ENCODE measurements at regions not wholly inside any gene's neighbourhood (a gene's known extent, or its start where the extent isn't known, plus 50 kb on each side); places are given as distances from the start of the nearest gene placed in this dataset.

- WGBS, result 51% methylated on average over 3 of the region's 3 CpGs
- DNase-seq (ENCODE audit: low spot score), result no peak
- Histone ChIP-seq H3K4me1 (ENCODE audit: control insufficient read depth in 4 of 4, insufficient read depth in 4 of 4, low read length in 3 of 4) (no peaks in the 10 kb centered on the region), H3K9me3 (ENCODE audit: control insufficient read depth in 4 of 4, low read length in 3 of 4) (no peaks in the 10 kb centered on the region), H3K27me3 (ENCODE audit: control insufficient read depth in 4 of 4, insufficient read depth in 4 of 4, low read length in 3 of 4) (no peaks in the 10 kb centered on the region), H3K4me3 (ENCODE audit: low read depth in 1 of 3, low read length in 3 of 3) (no peak overlapping the region), H3K36me3 (ENCODE audit: control insufficient read depth in 4 of 4, insufficient read depth in 3 of 4, low read depth in 1 of 4, low read length in 3 of 4) (no peaks in the 10 kb centered on the region), H3K9ac (ENCODE audit: low read depth in 1 of 2, low read length in 2 of 2) (no peak overlapping the region), H3K27ac (ENCODE audit: low read depth in 1 of 2, low read length in 2 of 2) (no peak overlapping the region)
- TF ChIP-seq JUND (IDR thresholded peaks at IDR 0.05), result no peak
- TF ChIP-seq FOXA1 (IDR thresholded peaks at IDR 0.05), result no peak
- TF ChIP-seq FOXA2 (IDR thresholded peaks at IDR 0.05), result no peak
- no peak for TF ChIP-seq MAX (IDR thresholded peaks at IDR 0.05)
- TF ChIP-seq, protein P1, sequence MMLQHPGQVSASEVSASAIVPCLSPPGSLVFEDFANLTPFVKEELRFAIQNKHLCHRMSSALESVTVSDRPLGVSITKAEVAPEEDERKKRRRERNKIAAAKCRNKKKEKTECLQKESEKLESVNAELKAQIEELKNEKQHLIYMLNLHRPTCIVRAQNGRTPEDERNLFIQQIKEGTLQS (IDR thresholded peaks at IDR 0.05), result no peak
- TF ChIP-seq, protein P2, sequence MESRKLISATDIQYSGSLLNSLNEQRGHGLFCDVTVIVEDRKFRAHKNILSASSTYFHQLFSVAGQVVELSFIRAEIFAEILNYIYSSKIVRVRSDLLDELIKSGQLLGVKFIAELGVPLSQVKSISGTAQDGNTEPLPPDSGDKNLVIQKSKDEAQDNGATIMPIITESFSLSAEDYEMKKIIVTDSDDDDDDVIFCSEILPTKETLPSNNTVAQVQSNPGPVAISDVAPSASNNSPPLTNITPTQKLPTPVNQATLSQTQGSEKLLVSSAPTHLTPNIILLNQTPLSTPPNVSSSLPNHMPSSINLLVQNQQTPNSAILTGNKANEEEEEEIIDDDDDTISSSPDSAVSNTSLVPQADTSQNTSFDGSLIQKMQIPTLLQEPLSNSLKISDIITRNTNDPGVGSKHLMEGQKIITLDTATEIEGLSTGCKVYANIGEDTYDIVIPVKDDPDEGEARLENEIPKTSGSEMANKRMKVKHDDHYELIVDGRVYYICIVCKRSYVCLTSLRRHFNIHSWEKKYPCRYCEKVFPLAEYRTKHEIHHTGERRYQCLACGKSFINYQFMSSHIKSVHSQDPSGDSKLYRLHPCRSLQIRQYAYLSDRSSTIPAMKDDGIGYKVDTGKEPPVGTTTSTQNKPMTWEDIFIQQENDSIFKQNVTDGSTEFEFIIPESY (IDR thresholded peaks at IDR 0.05), result no peak
- no peak for TF ChIP-seq HNF4A (conservative IDR thresholded peaks at IDR 0.05)
These were observed 545.0 kb upstream of the FBXO33 start for GRCh38 chr14:39977198-39977597.

DNA sequence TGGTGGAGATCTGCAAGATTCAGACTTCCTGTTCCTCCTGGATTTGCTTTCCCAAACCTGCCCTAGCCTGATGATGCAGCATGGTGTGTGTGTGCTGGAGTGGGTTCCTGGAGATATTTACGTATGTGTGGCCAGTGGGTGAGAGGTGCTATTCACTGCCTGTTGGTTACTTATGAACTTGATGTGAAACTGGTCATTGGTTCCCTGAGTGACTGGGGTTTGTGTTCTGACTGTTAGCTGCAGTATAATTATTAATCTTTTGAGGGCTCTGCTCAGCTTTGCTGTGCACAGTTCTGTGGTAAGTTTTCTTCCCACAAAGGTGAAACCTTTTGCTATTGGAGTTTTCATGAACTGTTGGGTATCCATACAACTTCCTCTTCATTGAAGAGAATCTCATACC lies 541.8 kb upstream of the FBXO33 start:
- no peak overlapping the region for H3K27ac ChIP-seq (ENCODE audit: low read depth in 1 of 2, low read length in 2 of 2)
- no peak overlapping the region for H3K9ac ChIP-seq (ENCODE audit: low read depth in 1 of 2, low read length in 2 of 2)
- H3K27me3 ChIP-seq (ENCODE audit: control insufficient read depth in 4 of 4, insufficient read depth in 4 of 4, low read length in 3 of 4), result no peaks in the 10 kb centered on the region
- no peaks in the 10 kb centered on the region for H3K9me3 ChIP-seq (ENCODE audit: control insufficient read depth in 4 of 4, low read length in 3 of 4)
- H3K4me1 ChIP-seq (ENCODE audit: control insufficient read depth in 4 of 4, insufficient read depth in 4 of 4, low read length in 3 of 4), result no peaks in the 10 kb centered on the region
- H3K4me3 ChIP-seq (ENCODE audit: low read depth in 1 of 3, low read length in 3 of 3), result no peak overlapping the region
- DNase-seq (ENCODE audit: low spot score), result no peak
- WGBS, result 72% methylated on average over 1 of the region's 1 CpG
- H3K36me3 ChIP-seq (ENCODE audit: control insufficient read depth in 4 of 4, insufficient read depth in 3 of 4, low read depth in 1 of 4, low read length in 3 of 4), result no peaks in the 10 kb centered on the region
- TF ChIP-seq HNF4A (conservative IDR thresholded peaks at IDR 0.05) (no peak), GABPA (IDR thresholded peaks at IDR 0.05 in 1 of 2, conservative IDR thresholded peaks at IDR 0.05 in 1 of 2) (no peak), HNF4G (IDR thresholded peaks at IDR 0.05) (no peak), JUND (IDR thresholded peaks at IDR 0.05) (no peak), MAX (IDR thresholded peaks at IDR 0.05) (no peak), TAF1 (conservative IDR thresholded peaks at IDR 0.05) (no peak), RAD21 (IDR thresholded peaks at IDR 0.05) (no peak), YY1 (IDR thresholded peaks at IDR 0.05) (no peak), SP1 (IDR thresholded peaks at IDR 0.05) (no peak)
- TF ChIP-seq, protein P3, sequence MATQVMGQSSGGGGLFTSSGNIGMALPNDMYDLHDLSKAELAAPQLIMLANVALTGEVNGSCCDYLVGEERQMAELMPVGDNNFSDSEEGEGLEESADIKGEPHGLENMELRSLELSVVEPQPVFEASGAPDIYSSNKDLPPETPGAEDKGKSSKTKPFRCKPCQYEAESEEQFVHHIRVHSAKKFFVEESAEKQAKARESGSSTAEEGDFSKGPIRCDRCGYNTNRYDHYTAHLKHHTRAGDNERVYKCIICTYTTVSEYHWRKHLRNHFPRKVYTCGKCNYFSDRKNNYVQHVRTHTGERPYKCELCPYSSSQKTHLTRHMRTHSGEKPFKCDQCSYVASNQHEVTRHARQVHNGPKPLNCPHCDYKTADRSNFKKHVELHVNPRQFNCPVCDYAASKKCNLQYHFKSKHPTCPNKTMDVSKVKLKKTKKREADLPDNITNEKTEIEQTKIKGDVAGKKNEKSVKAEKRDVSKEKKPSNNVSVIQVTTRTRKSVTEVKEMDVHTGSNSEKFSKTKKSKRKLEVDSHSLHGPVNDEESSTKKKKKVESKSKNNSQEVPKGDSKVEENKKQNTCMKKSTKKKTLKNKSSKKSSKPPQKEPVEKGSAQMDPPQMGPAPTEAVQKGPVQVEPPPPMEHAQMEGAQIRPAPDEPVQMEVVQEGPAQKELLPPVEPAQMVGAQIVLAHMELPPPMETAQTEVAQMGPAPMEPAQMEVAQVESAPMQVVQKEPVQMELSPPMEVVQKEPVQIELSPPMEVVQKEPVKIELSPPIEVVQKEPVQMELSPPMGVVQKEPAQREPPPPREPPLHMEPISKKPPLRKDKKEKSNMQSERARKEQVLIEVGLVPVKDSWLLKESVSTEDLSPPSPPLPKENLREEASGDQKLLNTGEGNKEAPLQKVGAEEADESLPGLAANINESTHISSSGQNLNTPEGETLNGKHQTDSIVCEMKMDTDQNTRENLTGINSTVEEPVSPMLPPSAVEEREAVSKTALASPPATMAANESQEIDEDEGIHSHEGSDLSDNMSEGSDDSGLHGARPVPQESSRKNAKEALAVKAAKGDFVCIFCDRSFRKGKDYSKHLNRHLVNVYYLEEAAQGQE (IDR thresholded peaks at IDR 0.05), result no peak
- TF ChIP-seq, protein P1 (IDR thresholded peaks at IDR 0.05), result no peak
- TF ChIP-seq, protein P2 (IDR thresholded peaks at IDR 0.05), result no peak
